NCI-H1417 treated with DMSO at 0.1 percent for 48 hours (cell line): ENCODE measurements at regions not wholly inside any gene's neighbourhood (a gene's known extent, or its start where the extent isn't known, plus 50 kb on each side); places are given as distances from the start of the nearest gene placed in this dataset.
"Not testable (repeated sequence)": the region's sequence is repeated elsewhere in the genome, so short reads cannot be mapped to it uniquely, and the experiment has no call there.

ENCODE experiments used
- DNase-seq: peaks from one replicate; lab custom pipeline; 2025; lab: John Stamatoyannopoulos, UW

DNA sequence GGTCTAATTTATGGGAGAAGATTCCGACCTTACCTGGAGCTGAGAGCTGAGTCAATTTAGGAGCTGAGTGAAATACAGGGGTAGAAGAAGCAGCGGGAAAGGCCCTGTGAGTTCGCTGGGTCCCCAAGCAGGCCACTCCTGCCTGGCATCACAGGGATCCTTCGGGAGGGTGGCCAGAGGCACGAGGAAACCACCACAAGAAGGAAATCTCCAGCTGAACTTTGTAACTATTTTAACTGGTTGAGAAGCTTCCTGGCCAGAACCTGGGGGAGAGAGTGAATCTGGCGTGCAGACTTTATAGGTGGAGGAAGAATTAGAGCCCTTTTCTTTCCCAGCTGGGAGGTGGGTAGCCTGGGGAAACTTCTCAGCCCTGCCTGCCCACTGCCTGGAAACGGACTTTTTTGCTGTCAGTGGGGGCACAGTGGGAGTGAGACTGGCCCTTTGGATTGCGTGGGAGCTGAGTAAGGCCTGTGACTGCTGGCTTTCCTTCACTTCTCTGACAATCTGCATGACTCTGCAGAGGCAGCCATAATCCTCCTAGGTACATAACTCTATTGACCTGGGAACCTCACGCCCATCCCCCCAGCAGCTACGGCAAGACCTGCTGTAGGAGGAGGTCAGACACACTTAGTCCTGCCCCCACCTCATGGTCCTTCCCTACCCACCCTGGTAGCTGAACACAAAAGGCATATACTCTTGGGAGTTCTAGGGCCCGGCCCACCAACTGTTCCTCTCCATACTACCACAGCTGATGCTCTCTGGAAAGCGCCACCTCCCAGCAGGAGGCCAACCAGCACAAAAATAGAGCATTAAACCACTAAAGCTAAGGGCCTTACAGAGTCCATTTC is 340.7 kb downstream of the CNTN3 start:
- DNase-seq = no peak

GRCh38 chr3:74273091-74273490 is 341.4 kb downstream of the CNTN3 start:
- no peak for DNase-seq

GRCh38 chr3:74271541-74271940 is 342.9 kb downstream of the CNTN3 start:
- no peak for DNase-seq

- no peak for DNase-seq
Observed at GRCh38 chr3:74269689-74270088, 344.8 kb downstream of the CNTN3 start.

DNA sequence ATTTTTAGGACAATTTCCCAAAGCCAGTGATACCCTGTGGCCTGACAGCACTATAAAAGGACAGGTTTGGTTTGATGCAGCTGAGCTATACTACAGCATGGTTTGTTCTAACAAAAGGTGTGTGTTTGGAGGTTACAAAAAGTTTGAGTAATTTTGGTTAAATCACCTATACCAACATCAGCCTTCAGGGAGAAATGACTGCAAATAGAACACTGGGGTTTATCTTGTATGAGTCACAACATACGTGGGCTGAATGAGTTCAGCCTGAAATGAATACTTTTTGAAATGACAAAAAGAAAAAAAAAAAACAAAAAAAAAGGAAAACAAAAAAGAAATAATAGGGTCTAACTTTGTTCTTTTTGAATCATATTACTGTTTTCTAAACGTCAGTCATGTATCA is 345.7 kb downstream of the CNTN3 start:
- no peak for DNase-seq

DNA sequence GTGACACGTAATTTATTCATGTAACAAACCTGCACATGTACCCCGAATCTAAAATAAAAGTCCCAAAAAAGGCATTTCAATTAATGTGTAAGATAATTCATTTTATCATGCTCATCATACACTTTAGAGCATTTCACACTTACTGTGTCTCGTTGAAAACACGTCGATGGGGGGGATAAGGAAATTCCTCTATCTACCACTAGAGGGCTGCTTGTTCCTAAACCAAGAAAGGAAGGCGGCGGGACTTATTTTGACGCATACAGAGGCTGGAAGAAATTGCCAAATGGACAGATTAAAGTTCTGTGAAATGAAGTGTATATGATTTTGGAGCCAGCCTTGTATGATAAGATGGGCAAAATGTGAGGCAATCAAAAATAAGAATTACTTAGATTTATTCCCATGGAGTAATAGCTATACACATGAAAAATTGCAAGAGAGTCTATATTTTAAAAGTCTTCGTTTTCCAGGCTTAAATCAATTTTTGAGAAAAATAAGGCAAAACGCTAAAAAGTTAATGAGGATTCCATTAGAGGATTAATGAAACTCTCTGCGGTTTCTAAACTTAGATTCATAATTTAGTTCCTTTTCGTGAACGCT is 346.8 kb downstream of the CNTN3 start:
- no peak for DNase-seq

DNA sequence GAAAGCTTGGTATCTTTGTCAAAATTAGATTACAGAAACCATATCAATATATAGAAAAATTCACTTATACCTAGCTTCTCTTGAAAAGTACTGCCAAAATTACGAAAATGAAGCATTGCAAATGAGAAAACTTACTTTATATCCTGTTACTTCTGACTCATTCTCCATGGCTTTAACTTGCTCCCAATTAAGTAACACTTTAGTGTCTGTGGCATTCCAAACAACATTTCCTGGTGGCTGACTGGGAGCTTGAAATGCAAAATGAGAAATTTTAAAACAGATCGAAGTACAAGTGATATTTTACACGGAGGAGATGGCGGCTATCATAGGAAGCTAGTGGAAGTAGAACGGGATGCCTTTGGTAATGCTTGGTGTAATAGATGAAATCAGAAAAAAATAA is 347.3 kb downstream of the CNTN3 start:
- DNase-seq = no peak

DNA sequence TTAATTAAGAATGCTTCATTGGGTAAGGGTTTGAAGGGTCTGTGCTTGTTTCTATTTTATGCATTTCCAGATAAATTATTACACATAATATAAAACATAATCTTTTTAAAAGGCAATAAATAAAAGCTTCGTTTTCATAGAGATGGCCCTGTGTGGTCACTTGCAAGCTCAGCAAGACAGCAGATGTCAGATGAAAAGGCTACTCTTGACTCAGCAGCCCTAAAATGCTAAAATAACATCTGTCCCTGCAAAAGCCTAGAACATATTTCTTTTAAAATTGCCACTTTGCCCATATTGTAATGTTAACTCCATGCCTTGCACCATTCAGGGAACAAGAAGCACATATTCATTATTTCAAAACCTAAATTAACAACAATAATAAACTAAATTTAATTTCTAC is 349.4 kb downstream of the CNTN3 start:
- DNase-seq = no peak

DNA sequence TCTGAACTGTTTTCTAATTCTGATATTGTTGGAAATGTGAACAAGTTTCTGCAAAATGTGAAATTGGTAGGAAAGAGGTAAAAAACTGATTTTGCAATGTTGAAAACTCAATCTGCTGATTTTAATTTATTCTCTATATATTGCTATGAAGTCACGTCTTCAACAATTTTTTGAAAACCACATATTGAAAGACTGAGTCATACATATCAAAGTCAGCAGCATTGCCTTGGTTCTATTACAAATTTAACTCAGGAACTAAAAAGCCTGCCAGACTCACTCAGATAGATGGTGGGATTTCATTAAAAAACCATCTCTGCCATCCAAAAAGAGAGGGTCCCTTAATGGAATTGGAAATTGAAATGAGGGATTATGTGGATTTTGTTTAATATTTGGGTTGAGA is 351.4 kb downstream of the CNTN3 start:
- no peak for DNase-seq

GRCh38 chr3:74233091-74233490 is 381.4 kb downstream of the CNTN3 start:
- DNase-seq = no peak

GRCh38 chr3:74217467-74217866 is 397.0 kb downstream of the CNTN3 start:
- DNase-seq = no peak

GRCh38 chr3:74214286-74214685 is 400.2 kb downstream of the CNTN3 start:
- DNase-seq = no peak

DNA sequence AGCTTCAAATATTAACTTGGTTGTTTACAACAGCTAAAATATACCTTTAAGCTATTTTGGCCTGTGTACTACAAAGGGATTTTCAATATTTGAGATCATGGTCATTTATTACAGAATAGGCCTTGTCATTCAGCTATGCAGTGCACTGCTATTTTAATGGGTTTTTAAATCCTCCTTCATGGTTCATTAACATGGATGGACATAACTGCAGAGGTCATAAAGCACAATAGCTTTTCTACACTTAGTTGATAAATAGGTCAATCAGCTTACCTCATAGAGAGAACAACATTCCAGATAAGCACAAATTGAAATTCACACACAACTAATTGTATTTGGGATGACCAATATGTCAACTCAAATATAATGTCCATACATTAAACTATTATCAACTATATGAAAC is 403.7 kb downstream of the CNTN3 start:
- DNase-seq = no peak

- no peak for DNase-seq
Observed at GRCh38 chr3:74200952-74201351, 413.5 kb downstream of the CNTN3 start.

DNA sequence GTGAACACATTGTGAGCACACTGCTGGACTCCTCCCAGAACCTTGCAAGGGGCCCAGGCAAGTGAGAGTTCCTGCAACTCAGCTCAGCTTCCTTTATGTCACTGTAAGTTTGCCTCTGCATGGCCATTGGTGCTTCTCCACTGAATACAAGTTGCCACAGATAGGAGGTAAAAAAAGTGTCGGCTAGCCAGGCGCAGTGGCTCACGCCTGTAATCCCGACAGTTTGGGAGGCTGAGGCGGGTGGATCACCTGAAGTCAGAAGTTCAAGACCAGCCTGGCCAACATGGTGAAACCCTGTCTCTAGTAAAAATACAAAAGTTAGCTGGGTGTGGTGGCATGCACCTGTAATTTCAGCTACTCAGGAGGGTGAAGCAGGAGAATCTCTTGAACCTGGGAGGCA is 435.8 kb downstream of the CNTN3 start:
- not testable (repeated sequence) for DNase-seq

GRCh38 chr3:74173090-74173489 is 441.4 kb downstream of the CNTN3 start:
- DNase-seq = no peak

DNA sequence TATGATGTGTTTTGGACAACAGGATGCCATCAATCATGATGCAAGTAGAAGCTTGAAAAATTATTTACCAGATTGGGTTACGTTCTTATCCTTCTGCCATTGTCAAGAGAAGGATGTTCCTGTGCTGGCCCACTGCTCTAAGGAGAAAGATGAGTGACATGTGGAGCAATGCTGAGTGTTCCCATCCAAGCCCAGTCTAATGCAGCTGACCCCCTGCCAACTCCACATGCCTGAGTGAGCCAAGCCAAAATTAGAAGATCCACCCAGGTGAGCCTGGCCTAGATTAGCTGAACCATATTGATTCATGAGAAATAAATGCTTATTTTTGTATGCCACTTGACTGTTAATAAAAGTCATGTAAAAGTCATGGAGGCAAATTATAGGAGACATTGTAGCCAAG is 446.5 kb downstream of the CNTN3 start:
- DNase-seq = no peak

DNA sequence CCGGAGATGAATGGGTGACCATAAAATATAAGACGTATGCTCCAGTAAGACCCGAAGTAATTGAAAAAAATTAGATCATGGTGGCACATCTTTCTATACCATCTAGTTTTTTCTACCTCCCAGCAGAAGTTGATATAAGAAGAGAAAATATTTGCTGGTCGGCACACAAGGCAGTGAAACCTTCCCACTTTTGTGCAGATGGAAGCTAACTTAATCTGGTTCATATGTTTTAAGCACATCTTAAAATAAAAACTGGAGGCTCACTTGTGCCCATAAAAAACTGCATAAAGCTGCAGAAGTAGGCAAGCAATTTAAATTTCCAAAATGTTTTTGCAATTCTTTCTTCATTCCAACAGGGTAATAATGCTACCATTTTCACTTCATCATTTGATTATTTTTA is 449.2 kb downstream of the CNTN3 start:
- no peak for DNase-seq

- DNase-seq = no peak
Observed at GRCh38 chr3:74149466-74149865, 465.0 kb downstream of the CNTN3 start.

DNA sequence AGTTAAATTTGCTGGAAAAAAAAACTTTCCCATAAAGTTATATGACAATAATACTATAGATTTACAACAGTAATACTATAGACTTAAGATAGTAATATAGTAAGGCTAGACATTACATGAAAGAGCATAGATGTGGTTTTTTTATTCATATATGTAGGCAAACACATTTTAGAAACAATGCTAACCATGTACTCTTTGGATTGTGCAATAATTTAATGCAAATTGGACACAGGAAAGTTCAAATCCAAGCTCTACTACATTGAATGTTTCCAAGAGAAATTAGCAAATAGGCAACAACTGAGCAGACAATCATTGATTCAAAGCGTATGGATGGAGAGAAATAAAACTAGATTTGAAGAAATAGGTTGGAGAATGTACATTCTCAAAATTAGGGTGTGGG is 469.2 kb downstream of the CNTN3 start:
- no peak for DNase-seq

GRCh38 chr3:74139648-74140047 is 474.8 kb downstream of the CNTN3 start:
- no peak for DNase-seq

- DNase-seq = no peak
Observed at GRCh38 chr3:74137790-74138189, 476.7 kb downstream of the CNTN3 start.

GRCh38 chr3:74135808-74136207 is 478.7 kb downstream of the CNTN3 start:
- no peak for DNase-seq

DNA sequence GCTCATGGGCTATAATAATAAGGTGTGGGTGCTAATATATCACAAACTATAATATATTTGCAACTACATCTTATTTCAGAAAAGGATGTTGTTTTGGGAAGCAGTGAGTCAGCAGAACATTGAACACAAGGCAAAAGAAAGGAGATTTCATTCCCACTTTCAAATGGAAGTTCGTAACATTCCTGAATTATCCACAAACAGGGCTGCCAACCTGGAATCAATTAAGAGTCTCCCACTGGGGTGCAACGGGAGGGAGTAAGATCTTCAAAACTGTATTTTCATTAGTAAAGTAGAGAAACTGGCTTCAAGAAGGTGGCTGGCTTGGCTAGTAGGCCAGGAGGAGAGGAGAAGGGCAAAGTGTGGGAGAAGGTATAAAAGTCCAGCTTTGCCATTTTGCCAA is 479.6 kb downstream of the CNTN3 start:
- DNase-seq = no peak
